ENCODE measurements at regions not wholly inside any gene's neighbourhood (a gene's known extent, or its start where the extent isn't known, plus 50 kb on each side); places are given as distances from the start of the nearest gene placed in this dataset.

GRCh38 chr5:60333005-60333571 lies 366.9 kb downstream of the DEPDC1B start:
- no peaks in the 10 kb centered on the region for H3K27me3 ChIP-seq
- no peak overlapping the region for H3K4me2 ChIP-seq
- H4K20me1 ChIP-seq (ENCODE audit: insufficient read depth, poor library complexity, severe bottlenecking), result no peaks in the 10 kb centered on the region
- DNase-seq (ENCODE audit: low spot score), result no peak
- H2AFZ ChIP-seq, result no peak overlapping the region
- no peaks in the 10 kb centered on the region for H3K9me2 ChIP-seq (replicated peaks; ENCODE audit: insufficient read depth)
- no peaks in the 10 kb centered on the region for H3K79me2 ChIP-seq
- no peaks in the 10 kb centered on the region for H3K36me3 ChIP-seq (replicated peaks; ENCODE audit: insufficient read depth, low read depth)
- H3K4me1 ChIP-seq (ENCODE audit: insufficient read depth), result no peaks in the 10 kb centered on the region
- no peaks in the 10 kb centered on the region for H3K9me3 ChIP-seq (ENCODE audit: low read depth)
- H3K27ac ChIP-seq, result no peak overlapping the region
- 83% methylated on average over 6 of the region's 6 CpGs for WGBS (ENCODE audit: low lambda C conversion rate, missing lambda C conversion rate)
- no peak overlapping the region for H3K4me3 ChIP-seq
- TF ChIP-seq EZH2 (IDR thresholded peaks at IDR 0.05; ENCODE audit: borderline replicate concordance) (no peak), EZH2phosphoT487 (IDR thresholded peaks at IDR 0.05; ENCODE audit: low read depth, severe bottlenecking, unreplicated experiment) (no peak)
- TF ChIP-seq, protein P1, sequence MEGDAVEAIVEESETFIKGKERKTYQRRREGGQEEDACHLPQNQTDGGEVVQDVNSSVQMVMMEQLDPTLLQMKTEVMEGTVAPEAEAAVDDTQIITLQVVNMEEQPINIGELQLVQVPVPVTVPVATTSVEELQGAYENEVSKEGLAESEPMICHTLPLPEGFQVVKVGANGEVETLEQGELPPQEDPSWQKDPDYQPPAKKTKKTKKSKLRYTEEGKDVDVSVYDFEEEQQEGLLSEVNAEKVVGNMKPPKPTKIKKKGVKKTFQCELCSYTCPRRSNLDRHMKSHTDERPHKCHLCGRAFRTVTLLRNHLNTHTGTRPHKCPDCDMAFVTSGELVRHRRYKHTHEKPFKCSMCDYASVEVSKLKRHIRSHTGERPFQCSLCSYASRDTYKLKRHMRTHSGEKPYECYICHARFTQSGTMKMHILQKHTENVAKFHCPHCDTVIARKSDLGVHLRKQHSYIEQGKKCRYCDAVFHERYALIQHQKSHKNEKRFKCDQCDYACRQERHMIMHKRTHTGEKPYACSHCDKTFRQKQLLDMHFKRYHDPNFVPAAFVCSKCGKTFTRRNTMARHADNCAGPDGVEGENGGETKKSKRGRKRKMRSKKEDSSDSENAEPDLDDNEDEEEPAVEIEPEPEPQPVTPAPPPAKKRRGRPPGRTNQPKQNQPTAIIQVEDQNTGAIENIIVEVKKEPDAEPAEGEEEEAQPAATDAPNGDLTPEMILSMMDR (IDR thresholded peaks at IDR 0.05; ENCODE audit: poor library complexity), result no peak

GRCh38 chr5:60332244-60333004 lies 367.5 kb downstream of the DEPDC1B start:
- H3K4me1 ChIP-seq (ENCODE audit: insufficient read depth), result no peaks in the 10 kb centered on the region
- no peaks in the 10 kb centered on the region for H3K9me2 ChIP-seq (replicated peaks; ENCODE audit: insufficient read depth)
- TF ChIP-seq EZH2phosphoT487 (IDR thresholded peaks at IDR 0.05; ENCODE audit: low read depth, severe bottlenecking, unreplicated experiment) (no peak), EZH2 (IDR thresholded peaks at IDR 0.05; ENCODE audit: borderline replicate concordance) (no peak)
- TF ChIP-seq, protein P1 (IDR thresholded peaks at IDR 0.05; ENCODE audit: poor library complexity), result no peak
- no peaks in the 10 kb centered on the region for H3K79me2 ChIP-seq
- no peak overlapping the region for H2AFZ ChIP-seq
- no peaks in the 10 kb centered on the region for H4K20me1 ChIP-seq (ENCODE audit: insufficient read depth, poor library complexity, severe bottlenecking)
- no peak overlapping the region for H3K27ac ChIP-seq
- no peaks in the 10 kb centered on the region for H3K9me3 ChIP-seq (ENCODE audit: low read depth)
- DNase-seq (ENCODE audit: low spot score), result no peak
- no peaks in the 10 kb centered on the region for H3K36me3 ChIP-seq (replicated peaks; ENCODE audit: insufficient read depth, low read depth)
- 84% methylated on average over 2 of the region's 2 CpGs for WGBS (ENCODE audit: low lambda C conversion rate, missing lambda C conversion rate)
- no peak overlapping the region for H3K4me2 ChIP-seq
- H3K27me3 ChIP-seq, result no peaks in the 10 kb centered on the region
- H3K4me3 ChIP-seq, result no peak overlapping the region

DNA sequence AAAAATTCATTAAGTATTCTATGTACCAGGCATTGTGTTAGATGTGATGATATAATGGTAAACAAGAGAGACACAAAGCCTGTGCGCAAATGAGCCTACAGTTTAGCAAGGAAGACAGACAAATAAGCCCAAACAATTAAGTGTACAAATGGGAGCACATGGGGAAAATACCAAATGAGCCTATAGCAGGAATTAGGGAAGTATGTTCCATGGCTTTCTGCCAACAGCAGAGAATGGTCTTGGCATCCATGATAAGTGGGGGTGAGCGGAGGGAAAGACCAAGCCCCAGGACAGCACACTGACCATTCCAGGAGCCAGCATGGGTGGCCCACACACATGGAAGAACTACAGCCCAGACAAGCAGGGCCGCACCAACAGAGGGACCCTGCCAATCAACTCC lies 369.7 kb downstream of the DEPDC1B start:
- H4K20me1 ChIP-seq (ENCODE audit: insufficient read depth, poor library complexity, severe bottlenecking), result no peaks in the 10 kb centered on the region
- H3K27me3 ChIP-seq, result no peaks in the 10 kb centered on the region
- H3K4me1 ChIP-seq (ENCODE audit: insufficient read depth), result no peaks in the 10 kb centered on the region
- 94% methylated on average over 3 of the region's 3 CpGs for WGBS (ENCODE audit: low lambda C conversion rate, missing lambda C conversion rate)
- DNase-seq (ENCODE audit: low spot score), result no peak
- H2AFZ ChIP-seq, result no peak overlapping the region
- no peak overlapping the region for H3K27ac ChIP-seq
- H3K36me3 ChIP-seq (replicated peaks; ENCODE audit: insufficient read depth, low read depth), result no peaks in the 10 kb centered on the region
- H3K4me2 ChIP-seq, result no peak overlapping the region
- H3K9me2 ChIP-seq (replicated peaks; ENCODE audit: insufficient read depth), result no peaks in the 10 kb centered on the region
- TF ChIP-seq EZH2phosphoT487 (IDR thresholded peaks at IDR 0.05; ENCODE audit: low read depth, severe bottlenecking, unreplicated experiment) (no peak), EZH2 (IDR thresholded peaks at IDR 0.05; ENCODE audit: borderline replicate concordance) (no peak)
- TF ChIP-seq, protein P1 (IDR thresholded peaks at IDR 0.05; ENCODE audit: poor library complexity), result no peak
- H3K79me2 ChIP-seq, result no peaks in the 10 kb centered on the region
- no peaks in the 10 kb centered on the region for H3K9me3 ChIP-seq (ENCODE audit: low read depth)
- H3K4me3 ChIP-seq, result no peak overlapping the region
